K562 (cell line): ENCODE measurements at regions not wholly inside any gene's neighbourhood (a gene's known extent, or its start where the extent isn't known, plus 50 kb on each side); places are given as distances from the start of the nearest gene placed in this dataset.

Source experiments
- ATAC-seq: fragments of 200-7000 bp; cut with Tn5 transposase; 3 replicates; pipeline ENCODE4 v1.9.1; 2020; ENCODE audit warnings: moderate library complexity
- BruUV-seq: library from RNA; stranded (reverse); fragments of 400-500 nt; replicated peaks from 2 replicates; lab custom pipeline; 2021; lab: Mats Ljungman, UMichigan
- CTCF ChIA-PET: fragments of 300-600 bp; formaldehyde crosslinking; extraction: SDS; loops from one replicate; lab custom pipeline; 2021; ENCODE audit warnings: low intra/inter-chr PET ratio; lab: Yijun Ruan, JAX
- POLR2A ChIA-PET: fragments of 300-600, 350-650 bp; sonication (Branson Sonifier 250); formaldehyde crosslinking; extraction: SDS; loops from one replicate; lab custom pipeline; 2021; ENCODE audit warnings: antibody characterized with exemption, inconsistent platforms; lab: Yijun Ruan, JAX
- DNase-seq, 4 experiments: peaks; one replicate each; pipeline versions ENCODE4 v3.0.0 to v3.0.0-alpha.2; 2011 to 2018; ENCODE audit warnings: low spot score in 3 of 4, mixed read lengths in 3 of 4; ENCODE audit errors: extremely low read depth in 1 of 4
- FAIRE-seq: peaks from 2 replicates; lab custom pipeline; 2011; peaks lifted over from hg19 to GRCh38; lab: Jason Lieb, UNC
- H2AFZ ChIP-seq: 2 replicates; pipeline ENCODE4 v1.6.0; 2011; ENCODE audit warnings: low read depth, low read length, control low read depth, inconsistent platforms
- H3K27ac ChIP-seq: fragments of 200-600 bp; 3 replicates; pipeline ENCODE4 v1.8.0; 2011; ENCODE audit warnings: low read depth, mild to moderate bottlenecking, control low read depth, inconsistent platforms, low read length, moderate library complexity, mixed read lengths; ENCODE audit errors: extremely low read depth
- H3K27me3 ChIP-seq, 2 experiments: fragments of 300-600 bp in 1 of 2; 2 replicates in 1 of 2; 3 replicates in 1 of 2; pipeline versions ENCODE4 v1.6.0 to v1.8.0; 2011; ENCODE audit warnings: inconsistent platforms in 2 of 2, low read length in 2 of 2, mild to moderate bottlenecking in 1 of 2, mixed read lengths in 1 of 2, moderate library complexity in 1 of 2; ENCODE audit not compliant: control insufficient read depth in 2 of 2, insufficient read depth in 2 of 2
- H3K36me3 ChIP-seq: fragments of 300-600 bp; 3 replicates; pipeline ENCODE4 v1.8.0; 2011; ENCODE audit warnings: mild to moderate bottlenecking, low read length, inconsistent platforms; ENCODE audit not compliant: control insufficient read depth, insufficient read depth
- H3K4me1 ChIP-seq, 2 experiments: fragments of 200-600 bp in 1 of 2; replicated peaks in 1 of 2; 2 replicates in 1 of 2; 3 replicates in 1 of 2; pipeline versions ENCODE4 v1.5.1 to v1.8.0; 2011; ENCODE audit warnings: inconsistent platforms in 2 of 2, low read length in 2 of 2, mild to moderate bottlenecking in 1 of 2, mixed read lengths in 1 of 2, moderate library complexity in 1 of 2; ENCODE audit not compliant: control insufficient read depth in 2 of 2, insufficient read depth in 2 of 2
- H3K4me2 ChIP-seq: 2 replicates; pipeline ENCODE4 v1.6.1; 2011; ENCODE audit warnings: low read length, control low read depth, inconsistent platforms, mixed read lengths; ENCODE audit not compliant: insufficient read depth
- H3K4me3 ChIP-seq: fragments of 200-600 bp; sonication (generic), shearing (Covaris generic); 2 replicates; pipeline ENCODE4 v1.5.1; 2016; ENCODE audit warnings: control low read depth, inconsistent platforms
- H3K79me2 ChIP-seq: fragments of 200-600 bp; 3 replicates; pipeline ENCODE4 v1.8.0; 2011; ENCODE audit warnings: low read length, inconsistent platforms; ENCODE audit not compliant: control insufficient read depth, insufficient read depth
- H3K9ac ChIP-seq, 2 experiments: 2 replicates each; pipeline versions ENCODE4 v1.6.0 to v1.6.1; 2011; ENCODE audit warnings: low read depth in 2 of 2, low read length in 2 of 2, control low read depth in 1 of 2, inconsistent platforms in 1 of 2, mild to moderate bottlenecking in 1 of 2, mixed read lengths in 1 of 2; ENCODE audit not compliant: insufficient read depth in 1 of 2
- H3K9me1 ChIP-seq: one replicate; pipeline ENCODE4 v1.6.0; 2011; ENCODE audit warnings: inconsistent platforms, mild to moderate bottlenecking, low read length, moderate library complexity; ENCODE audit not compliant: control insufficient read depth, insufficient read depth
- H3K9me3 ChIP-seq: replicated peaks from 2 replicates; pipeline ENCODE4 v1.5.1; 2011; ENCODE audit warnings: low read depth, low read length, inconsistent platforms; ENCODE audit not compliant: control insufficient read depth, insufficient read depth
- H4K20me1 ChIP-seq: replicated peaks from 2 replicates; pipeline ENCODE4 v1.6.1; 2011; ENCODE audit warnings: low read length, inconsistent platforms, mixed read lengths; ENCODE audit not compliant: control insufficient read depth, insufficient read depth
- BMI1 ChIP-seq: fragments of 150-350 bp; IDR thresholded peaks from 2 replicates; pipeline ENCODE4 v1.6.1; 2014; ENCODE audit warnings: low read length
- CGGBP1 ChIP-seq: fragments of 250-450 bp; sonication (Bioruptor Pico); IDR thresholded peaks from 2 replicates; pipeline ENCODE4 v1.9.0; 2021; ENCODE audit warnings: mild to moderate bottlenecking
- EHMT2 ChIP-seq: fragments of 450-650 bp; IDR thresholded peaks from 2 replicates; pipeline ENCODE4 v1.6.1; 2018; ENCODE audit warnings: antibody characterized with exemption
- FOXK2 ChIP-seq, 2 experiments: fragments of 450-650 bp; IDR thresholded peaks in 1 of 2; conservative IDR thresholded peaks in 1 of 2; 2 replicates each; pipeline ENCODE4 v1.6.1; 2016; ENCODE audit warnings: low read depth in 2 of 2, mild to moderate bottlenecking in 1 of 2
- HDAC3 ChIP-seq: fragments of 450-650 bp; IDR thresholded peaks from 2 replicates; pipeline ENCODE4 v1.6.1; 2018; ENCODE audit warnings: borderline replicate concordance, mild to moderate bottlenecking, moderate library complexity; ENCODE audit not compliant: partially characterized antibody
- HMGN3 ChIP-seq: IDR thresholded peaks from 2 replicates; pipeline ENCODE4 v1.6.1; 2011; ENCODE audit warnings: borderline replicate concordance, low read depth, mild to moderate bottlenecking, mixed read lengths, low read length; ENCODE audit not compliant: insufficient read length; ENCODE audit errors: extremely low read depth
- NCOA2 ChIP-seq, 2 experiments: fragments of 450-650 bp; IDR thresholded peaks; 2 replicates each; pipeline ENCODE4 v1.6.1; 2018; ENCODE audit warnings: mild to moderate bottlenecking in 2 of 2, moderate library complexity in 1 of 2; ENCODE audit not compliant: partially characterized antibody in 2 of 2
- PRMT5 ChIP-seq: sonication (generic); formaldehyde crosslinking; IDR thresholded peaks from 2 replicates; pipeline ENCODE4 v1.5.0; 2020; ENCODE audit warnings: missing genetic modification reagents
- REST ChIP-seq, 2 experiments: fragments of 450-650 bp; formaldehyde crosslinking in 1 of 2; IDR thresholded peaks; 2 replicates each; pipeline versions ENCODE4 v1.4.0 to v1.6.1; 2014 to 2020; ENCODE audit warnings: mild to moderate bottlenecking in 2 of 2, borderline replicate concordance in 1 of 2, low read depth in 1 of 2
- SMARCA5 ChIP-seq: fragments of 450-650 bp; IDR thresholded peaks from 2 replicates; pipeline ENCODE4 v1.6.1; 2016
- ZKSCAN8 ChIP-seq: fragments of 200-800 bp; sonication (Bioruptor generic); IDR thresholded peaks from 2 replicates; pipeline ENCODE4 v1.6.1; 2016; ENCODE audit warnings: missing genetic modification characterization, missing compliant biosample characterization
- ZNF174 ChIP-seq: fragments of 250-450 bp; sonication (Bioruptor Pico); IDR thresholded peaks from 2 replicates; pipeline ENCODE4 v1.4.0; 2020; ENCODE audit warnings: mild to moderate bottlenecking
- ZNF212 ChIP-seq: fragments of 450-650 bp; formaldehyde crosslinking; IDR thresholded peaks from 2 replicates; pipeline ENCODE4 v1.4.0; 2020; ENCODE audit warnings: mild to moderate bottlenecking
- whole genome bisulfite sequencing: fragments of 100-300 bp; shearing (Covaris generic); methylation state at CpG from one replicate; pipeline ENCODE4 v1.1.6; 2016; ENCODE audit warnings: low coverage, mixed read lengths; ENCODE audit not compliant: insufficient coverage; ENCODE audit errors: missing lambda C conversion rate; 5-methylcytosine and 5-hydroxymethylcytosine counted together
- in situ Hi-C: fragments of 300-500 bp; cut with MboI; formaldehyde crosslinking; loops from 4 replicates; pipeline ENCODE4 v1.15.0; 2018; ENCODE audit warnings: inconsistent platforms, mixed read lengths
- intact Hi-C: fragments of 100-400 bp; cut with micrococcal nuclease; formaldehyde crosslinking; loops from 2 replicates; pipeline ENCODE4 v1.14.2; 2022

- Histone ChIP-seq H3K9ac (no peak overlapping the region), H3K79me2 (no peaks in the 10 kb centered on the region), H3K9me1 (no peaks in the 10 kb centered on the region), H3K4me2 (no peak overlapping the region), H4K20me1 (no peaks in the 10 kb centered on the region), H3K27ac (no peak overlapping the region), H3K36me3 (no peaks in the 10 kb centered on the region), H2AFZ (no peak overlapping the region), H3K4me1 (no peaks in the 10 kb centered on the region), H3K4me3 (no peak overlapping the region), H3K27me3 (no peaks in the 10 kb centered on the region), H3K9me3 (no peaks in the 10 kb centered on the region)
- BruUV-seq = no TSS peak
- ChIA-PET POLR2A (no interaction called here), CTCF (no interaction called here)
- DNase-seq = peak in 1 of 4 experiments; percentile 11
- 0% methylated on average over 2 of the region's 3 CpGs for WGBS
- intact Hi-C loops = no loop called here
- in situ Hi-C loops = no loop called here
- ATAC-seq = no peak
- no peak for FAIRE-seq
- no peak for TF ChIP-seq ZKSCAN8 (CRISPR knock-in tag)
- TF ChIP-seq ZNF174 (CRISPR knock-in tag) = no peak
- TF ChIP-seq HMGN3 = no peak
- peak; percentile 76; the same call in 1 of the 2 replicates for TF ChIP-seq EHMT2
- TF ChIP-seq NCOA2 (IDR thresholded peaks at IDR 0.05; ENCODE audit: partially characterized antibody in 2 of 2) = no peak
- TF ChIP-seq FOXK2 (conservative IDR thresholded peaks at IDR 0.05 in 1 of 2, IDR thresholded peaks at IDR 0.05 in 1 of 2; ENCODE audit: low read depth in 2 of 2) = no peak
- TF ChIP-seq HDAC3 = no peak
- no peak for TF ChIP-seq SMARCA5
- no peak for TF ChIP-seq CGGBP1 (CRISPR knock-in tag)
- TF ChIP-seq PRMT5 (CRISPR knock-in tag) = 0 out of 2 replicates have a peak, but pooled peaks have one; percentile 64
- TF ChIP-seq ZNF212 = no peak
- no peak for TF ChIP-seq BMI1
- TF ChIP-seq REST (IDR thresholded peaks at IDR 0.05; ENCODE audit: borderline replicate concordance) = peak; percentile 90
- peak; percentile 76; the same call in 1 of the 2 replicates for TF ChIP-seq REST (CRISPR knock-in tag; IDR thresholded peaks at IDR 0.05; ENCODE audit: low read depth)
Measured at GRCh38 chr14:82075566-82075965, 541.9 kb upstream of the SEL1L start.
